Astrocyte of the cerebellum (primary cell): ENCODE measurements at regions not wholly inside any gene's neighbourhood (a gene's known extent, or its start where the extent isn't known, plus 50 kb on each side); places are given as distances from the start of the nearest gene placed in this dataset.
"Not testable (repeated sequence)": the region's sequence is repeated elsewhere in the genome, so short reads cannot be mapped to it uniquely, and the experiment has no call there.

Source experiments
- DNase-seq: peaks from one replicate; pipeline ENCODE4 v3.0.0-alpha.2; 2011; ENCODE audit warnings: low read depth
- H3K4me3 ChIP-seq: 2 replicates; pipeline ENCODE4 v1.5.1; 2011; ENCODE audit warnings: mild to moderate bottlenecking, low read depth, low read length, moderate library complexity
- in situ Hi-C: cut with HindIII; loops from 2 replicates; pipeline ENCODE4 v1.10.0; 2017; ENCODE audit warnings: low sequenced_read_pairs
- TF ChIP-seq, protein P1 (sequence below): IDR thresholded peaks from 2 replicates; pipeline ENCODE4 v1.5.1; 2012; ENCODE audit warnings: low read length, low read depth, moderate library complexity, mild to moderate bottlenecking; ENCODE audit errors: missing control alignments

DNA sequence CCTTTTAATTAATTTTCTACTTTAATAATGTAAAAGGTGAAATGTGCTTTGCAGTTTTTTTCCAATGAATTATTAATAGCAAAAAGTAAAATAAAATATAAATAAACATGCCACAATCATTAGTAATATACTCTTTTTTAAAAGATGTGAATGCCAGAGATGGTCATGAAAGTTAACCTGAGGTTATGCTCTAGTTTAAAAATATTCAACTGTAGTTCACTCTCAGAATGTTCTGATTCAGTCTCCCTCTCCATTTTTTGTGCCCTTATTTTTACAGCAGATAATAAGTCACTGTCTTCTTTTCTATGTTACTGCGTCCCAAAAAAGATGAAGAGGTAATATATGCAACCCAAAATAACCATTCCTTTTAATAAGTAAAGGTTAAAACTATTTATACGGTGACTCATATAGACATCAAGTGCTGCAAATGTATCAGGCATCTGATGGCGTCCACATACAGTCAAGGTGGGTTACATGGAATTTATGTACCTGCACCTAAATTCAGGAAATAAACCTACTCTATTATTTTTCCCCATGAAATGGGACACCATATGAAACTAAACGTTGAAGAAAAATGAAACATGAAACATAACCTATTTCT is 153.6 kb upstream of the ZNF804A start:
- TF ChIP-seq, protein P1, sequence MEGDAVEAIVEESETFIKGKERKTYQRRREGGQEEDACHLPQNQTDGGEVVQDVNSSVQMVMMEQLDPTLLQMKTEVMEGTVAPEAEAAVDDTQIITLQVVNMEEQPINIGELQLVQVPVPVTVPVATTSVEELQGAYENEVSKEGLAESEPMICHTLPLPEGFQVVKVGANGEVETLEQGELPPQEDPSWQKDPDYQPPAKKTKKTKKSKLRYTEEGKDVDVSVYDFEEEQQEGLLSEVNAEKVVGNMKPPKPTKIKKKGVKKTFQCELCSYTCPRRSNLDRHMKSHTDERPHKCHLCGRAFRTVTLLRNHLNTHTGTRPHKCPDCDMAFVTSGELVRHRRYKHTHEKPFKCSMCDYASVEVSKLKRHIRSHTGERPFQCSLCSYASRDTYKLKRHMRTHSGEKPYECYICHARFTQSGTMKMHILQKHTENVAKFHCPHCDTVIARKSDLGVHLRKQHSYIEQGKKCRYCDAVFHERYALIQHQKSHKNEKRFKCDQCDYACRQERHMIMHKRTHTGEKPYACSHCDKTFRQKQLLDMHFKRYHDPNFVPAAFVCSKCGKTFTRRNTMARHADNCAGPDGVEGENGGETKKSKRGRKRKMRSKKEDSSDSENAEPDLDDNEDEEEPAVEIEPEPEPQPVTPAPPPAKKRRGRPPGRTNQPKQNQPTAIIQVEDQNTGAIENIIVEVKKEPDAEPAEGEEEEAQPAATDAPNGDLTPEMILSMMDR = no peak
- in situ Hi-C loops = no loop called here
- DNase-seq = no peak
- H3K4me3 ChIP-seq = no peak overlapping the region

DNA sequence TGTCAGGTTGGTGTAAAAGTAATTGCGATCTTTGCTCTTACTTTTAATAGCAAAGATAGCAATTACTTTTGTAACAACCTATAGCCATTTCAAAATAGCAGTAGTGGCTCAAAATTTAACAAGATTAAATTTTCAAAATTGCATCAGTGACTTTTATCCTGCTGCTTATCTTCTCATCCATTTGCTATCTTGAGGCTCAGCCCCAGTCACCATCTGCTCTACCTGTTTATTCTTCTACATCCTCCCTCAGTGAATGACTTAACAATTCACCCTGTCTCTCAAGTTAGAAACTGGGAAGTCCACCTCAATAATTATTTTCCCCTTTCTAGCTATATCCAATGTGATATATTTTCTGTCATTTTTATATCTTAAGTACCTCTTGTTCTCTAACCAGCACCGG is 148.6 kb upstream of the ZNF804A start:
- TF ChIP-seq, protein P1 = no peak

DNA sequence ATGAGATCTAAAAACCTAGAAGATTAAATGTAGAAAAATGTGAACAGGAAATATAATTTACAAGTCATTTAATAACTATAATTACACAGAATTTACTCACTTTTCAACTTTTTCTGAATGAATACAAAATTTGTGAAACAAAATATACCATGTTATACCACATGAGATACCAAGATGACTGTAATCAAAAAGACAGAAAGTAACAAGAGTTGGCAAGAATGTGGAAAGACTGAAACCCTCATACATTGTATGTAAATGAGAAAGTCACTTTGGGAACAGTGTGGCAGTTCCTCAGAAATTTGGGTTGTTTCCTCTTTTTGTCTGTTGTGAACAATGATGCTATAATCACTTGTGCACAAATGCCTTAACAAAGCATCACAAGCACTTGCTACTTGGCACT is 145.4 kb upstream of the ZNF804A start:
- in situ Hi-C loops = no loop called here
- TF ChIP-seq, protein P1 = no peak
- no peak overlapping the region for H3K4me3 ChIP-seq
- DNase-seq = no peak

More for the DNA sequence above, 148.6 kb upstream of the ZNF804A start:
- no peak overlapping the region for H3K4me3 ChIP-seq
- no peak for DNase-seq
- in situ Hi-C loops = no loop called here

GRCh38 chr2:184455624-184456023 is 142.7 kb upstream of the ZNF804A start:
- in situ Hi-C loops = no loop called here
- TF ChIP-seq, protein P1 = no peak
- no peak for DNase-seq
- no peak overlapping the region for H3K4me3 ChIP-seq

DNA sequence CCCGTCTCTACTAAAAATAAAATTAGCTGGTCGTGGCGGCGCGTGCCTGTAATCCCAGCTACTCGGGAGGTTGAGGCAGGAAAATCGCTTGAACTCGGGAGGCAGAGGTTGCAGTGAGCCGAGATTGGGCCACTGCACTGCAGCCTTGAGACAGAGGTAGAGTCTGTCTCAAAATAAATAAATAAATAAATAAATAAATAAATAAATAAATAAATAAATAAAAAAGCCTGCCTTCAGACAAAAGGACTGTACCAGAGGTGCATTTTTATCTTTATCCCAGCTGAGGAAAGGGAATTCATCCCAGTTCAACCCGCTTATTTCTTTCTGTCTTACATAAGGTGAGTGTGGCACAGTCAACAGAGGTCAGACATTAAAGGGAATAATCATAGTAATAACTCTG is 141.6 kb upstream of the ZNF804A start:
- in situ Hi-C loops, DNase-seq, H3K4me3 ChIP-seq: not testable (repeated sequence)

DNA sequence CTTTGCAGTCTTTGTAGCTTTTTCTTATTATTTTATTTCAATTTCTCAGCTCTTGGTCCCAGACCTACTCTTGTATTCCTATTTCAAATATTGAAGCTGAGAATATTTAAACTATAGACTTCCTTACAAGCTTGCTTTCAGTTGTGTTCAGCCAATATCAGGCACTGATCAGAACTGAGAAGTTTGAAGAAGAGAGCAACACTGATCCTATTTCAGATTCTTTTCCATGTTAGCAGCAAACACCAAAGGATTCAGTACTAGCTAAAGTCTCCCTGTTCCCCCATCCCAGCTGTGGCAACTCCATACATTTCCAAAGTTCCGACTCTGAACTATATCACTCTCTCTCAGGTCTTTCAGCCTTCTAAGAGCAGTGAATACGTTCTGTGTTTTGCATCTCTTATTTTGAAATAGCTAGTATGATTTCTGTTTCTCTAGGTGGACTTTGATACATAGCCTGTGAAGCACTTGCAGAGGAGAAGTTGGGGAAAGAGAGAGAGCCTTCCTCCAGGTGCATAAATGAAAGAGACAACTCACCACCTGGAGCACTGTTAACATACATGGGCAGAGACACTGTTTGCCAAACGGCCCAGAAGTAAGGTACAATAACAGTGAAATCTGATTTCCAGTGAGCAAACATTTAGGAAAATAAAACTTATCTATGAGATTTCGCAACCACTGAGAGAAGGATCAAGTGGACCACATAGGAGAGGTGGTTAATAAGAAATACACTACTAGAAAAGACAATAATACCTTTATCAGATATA is 135.0 kb upstream of the ZNF804A start:
- TF ChIP-seq, protein P1 = no peak
- in situ Hi-C loops = no loop called here
- H3K4me3 ChIP-seq = no peak overlapping the region
- DNase-seq = no peak

- DNase-seq = no peak
- in situ Hi-C loops = no loop called here
- TF ChIP-seq, protein P1 = no peak
- no peak overlapping the region for H3K4me3 ChIP-seq
These were observed 134.5 kb upstream of the ZNF804A start for GRCh38 chr2:184463866-184464248.
